Psoas muscle (tissue), 7 donors: ENCODE measurements at regions not wholly inside any gene's neighbourhood (a gene's known extent, or its start where the extent isn't known, plus 50 kb on each side); places are given as distances from the start of the nearest gene placed in this dataset.

ENCODE experiments used
- ATAC-seq, 4 donors: fragments of 200-7000 bp; cut with Tn5 transposase; one replicate each; pipeline ENCODE4 v1.9.1; 2020; ENCODE audit warnings: moderate library complexity in 3 of 4, mild to moderate bottlenecking in 2 of 4
- DNase-seq, 2 donors: peaks; one replicate each; pipeline ENCODE4 v3.0.0-alpha.2; 2020
- H3K27ac ChIP-seq: fragments of 200-600 bp; one replicate; pipeline ENCODE4 v1.8.0; 2022
- H3K27me3 ChIP-seq, 3 donors: fragments of 200-600 bp in 1 of 3; one replicate each; pipeline versions ENCODE4 v1.6.1 to v1.8.0; 2013 to 2022; ENCODE audit warnings: low read length in 2 of 3, mild to moderate bottlenecking in 2 of 3, moderate library complexity in 1 of 3; ENCODE audit not compliant: insufficient read depth in 3 of 3
- H3K36me3 ChIP-seq, 2 donors: fragments of 200-600 bp in 1 of 2; one replicate each; pipeline versions ENCODE4 v1.6.1 to v1.8.0; 2013 to 2022; ENCODE audit warnings: low read depth in 1 of 2, mild to moderate bottlenecking in 1 of 2, moderate library complexity in 1 of 2; ENCODE audit not compliant: insufficient read depth in 1 of 2
- H3K4me1 ChIP-seq: fragments of 200-600 bp; one replicate; pipeline ENCODE4 v1.8.0; 2022
- H3K4me3 ChIP-seq: fragments of 200-600 bp; one replicate; pipeline ENCODE4 v1.8.0; 2022; ENCODE audit warnings: mild to moderate bottlenecking
- H3K9me3 ChIP-seq: fragments of 200-600 bp; one replicate; pipeline ENCODE4 v1.8.0; 2022
- WGBS, 3 donors: extraction: QIAGEN DNeasy Blood & Tissue Kit; methylation state at CpG; one replicate each; pipeline versions ENCODE4 v1.1.6 to v1.1.7; 2013; 5-methylcytosine and 5-hydroxymethylcytosine counted together
- intact Hi-C, 2 donors: fragments of 100-400 bp; cut with DNase I; formaldehyde crosslinking; loops; one replicate each; pipeline versions ENCODE4 v1.11.0 to v1.14.2; 2022
- TF ChIP-seq, protein P1 (sequence below): fragments of 200-600 bp; IDR thresholded peaks from one replicate; pipeline ENCODE4 v1.8.0; 2022; ENCODE audit warnings: antibody characterized with exemption
- donor health status: healthy with polysubstance abuse.
- donor health status: DM: no; HTN: no; CAD: no; lungs with moderate emphysema.
- donor health status: Bipolar disorder and iron deficiency.
- donor health status: healthy.
- donor health status: DM: yes; HTN: yes; CAD: no.
- donor health status: DM: no; HTN: no; CAD: no.
- donor health status: DM: yes; HTN: yes; CAD: no.

GRCh38 chr18:4672162-4672561 is 217.1 kb upstream of the DLGAP1 start:
- Histone ChIP-seq H3K27ac (no peak overlapping the region), H3K36me3 (no peaks in the 10 kb centered on the region), H3K4me3 (no peak overlapping the region), H3K9me3 (peaks cover 10% of the 10 kb centered on the region), H3K4me1 (no peaks in the 10 kb centered on the region), H3K27me3 (no peaks in the 10 kb centered on the region)
- WGBS, 3 donors, result 69 to 82% (median 75%) methylated on average over 6 of the region's 6 CpGs
- DNase-seq (no peak), ATAC-seq (no peak)
- intact Hi-C loops, result no loop called here
- TF ChIP-seq, protein P1, sequence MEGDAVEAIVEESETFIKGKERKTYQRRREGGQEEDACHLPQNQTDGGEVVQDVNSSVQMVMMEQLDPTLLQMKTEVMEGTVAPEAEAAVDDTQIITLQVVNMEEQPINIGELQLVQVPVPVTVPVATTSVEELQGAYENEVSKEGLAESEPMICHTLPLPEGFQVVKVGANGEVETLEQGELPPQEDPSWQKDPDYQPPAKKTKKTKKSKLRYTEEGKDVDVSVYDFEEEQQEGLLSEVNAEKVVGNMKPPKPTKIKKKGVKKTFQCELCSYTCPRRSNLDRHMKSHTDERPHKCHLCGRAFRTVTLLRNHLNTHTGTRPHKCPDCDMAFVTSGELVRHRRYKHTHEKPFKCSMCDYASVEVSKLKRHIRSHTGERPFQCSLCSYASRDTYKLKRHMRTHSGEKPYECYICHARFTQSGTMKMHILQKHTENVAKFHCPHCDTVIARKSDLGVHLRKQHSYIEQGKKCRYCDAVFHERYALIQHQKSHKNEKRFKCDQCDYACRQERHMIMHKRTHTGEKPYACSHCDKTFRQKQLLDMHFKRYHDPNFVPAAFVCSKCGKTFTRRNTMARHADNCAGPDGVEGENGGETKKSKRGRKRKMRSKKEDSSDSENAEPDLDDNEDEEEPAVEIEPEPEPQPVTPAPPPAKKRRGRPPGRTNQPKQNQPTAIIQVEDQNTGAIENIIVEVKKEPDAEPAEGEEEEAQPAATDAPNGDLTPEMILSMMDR, result no peak

DNA sequence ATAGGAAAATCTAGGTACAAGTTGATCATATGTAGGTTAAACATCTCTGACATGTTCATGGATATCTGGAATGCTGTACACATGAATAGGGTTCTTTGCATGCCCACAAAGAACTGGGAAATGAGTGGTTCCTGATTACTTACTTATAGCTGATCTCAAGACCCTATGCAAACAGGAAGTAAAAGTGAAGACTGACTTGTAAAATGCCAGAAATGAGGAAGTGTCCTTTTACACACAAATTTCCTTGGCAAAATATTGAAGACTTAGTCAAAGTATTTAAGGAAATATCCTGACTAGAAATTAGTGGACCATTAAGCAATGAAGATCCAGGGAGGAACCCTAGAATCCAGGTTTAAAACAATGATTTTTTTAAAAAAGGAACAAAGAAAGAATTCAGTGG is 203.7 kb upstream of the DLGAP1 start:
- intact Hi-C loops, result no loop called here
- TF ChIP-seq, protein P1, result no peak
- Histone ChIP-seq H3K4me3 (no peak overlapping the region), H3K36me3 (no peaks in the 10 kb centered on the region), H3K27ac (no peak overlapping the region), H3K9me3 (no peaks in the 10 kb centered on the region), H3K27me3 (no peaks in the 10 kb centered on the region), H3K4me1 (no peaks in the 10 kb centered on the region)
- no peak for DNase-seq
- ATAC-seq, result no peak

DNA sequence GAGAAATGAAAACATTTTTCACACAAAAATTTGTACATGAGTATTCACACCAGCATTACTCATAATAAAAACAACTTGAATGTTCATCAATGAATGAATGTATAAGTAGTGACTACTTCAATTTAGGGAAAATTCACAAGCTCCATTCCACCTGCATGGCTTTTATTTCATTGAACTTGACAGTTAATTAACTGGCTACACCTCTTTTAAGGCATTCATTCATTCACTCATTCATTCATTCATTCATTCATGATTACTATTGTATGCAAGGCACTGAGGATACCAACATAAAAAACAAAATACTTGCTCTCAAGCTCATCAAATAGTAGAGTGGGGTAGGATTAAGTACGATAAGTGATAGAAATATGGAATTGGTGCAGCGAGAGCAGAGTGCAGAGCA is 198.3 kb upstream of the DLGAP1 start:
- WGBS, 3 donors, result 93 to 95% (median 94%) methylated on average over 2 of the region's 2 CpGs
- ATAC-seq (no peak), DNase-seq (no peak)
- H3K27ac ChIP-seq, result no peak overlapping the region
- H3K4me3 ChIP-seq, result no peak overlapping the region
- no peaks in the 10 kb centered on the region for H3K27me3 ChIP-seq
- H3K4me1 ChIP-seq, result no peaks in the 10 kb centered on the region
- TF ChIP-seq, protein P1, result no peak
- intact Hi-C loops, result no loop called here
- H3K9me3 ChIP-seq, result no peaks in the 10 kb centered on the region
- H3K36me3 ChIP-seq, result no peaks in the 10 kb centered on the region

- Histone ChIP-seq H3K27me3 (no peaks in the 10 kb centered on the region), H3K9me3 (no peaks in the 10 kb centered on the region), H3K27ac (no peak overlapping the region), H3K4me3 (no peak overlapping the region), H3K4me1 (no peaks in the 10 kb centered on the region), H3K36me3 (no peaks in the 10 kb centered on the region)
- WGBS, 3 donors, result 48 to 54% (median 52%) methylated on average over 5 of the region's 5 CpGs
- DNase-seq (no peak), ATAC-seq (no peak)
- intact Hi-C loops, result no loop called here
- TF ChIP-seq, protein P1, result no peak
Observed at GRCh38 chr18:4641771-4642368, 186.8 kb upstream of the DLGAP1 start.

DNA sequence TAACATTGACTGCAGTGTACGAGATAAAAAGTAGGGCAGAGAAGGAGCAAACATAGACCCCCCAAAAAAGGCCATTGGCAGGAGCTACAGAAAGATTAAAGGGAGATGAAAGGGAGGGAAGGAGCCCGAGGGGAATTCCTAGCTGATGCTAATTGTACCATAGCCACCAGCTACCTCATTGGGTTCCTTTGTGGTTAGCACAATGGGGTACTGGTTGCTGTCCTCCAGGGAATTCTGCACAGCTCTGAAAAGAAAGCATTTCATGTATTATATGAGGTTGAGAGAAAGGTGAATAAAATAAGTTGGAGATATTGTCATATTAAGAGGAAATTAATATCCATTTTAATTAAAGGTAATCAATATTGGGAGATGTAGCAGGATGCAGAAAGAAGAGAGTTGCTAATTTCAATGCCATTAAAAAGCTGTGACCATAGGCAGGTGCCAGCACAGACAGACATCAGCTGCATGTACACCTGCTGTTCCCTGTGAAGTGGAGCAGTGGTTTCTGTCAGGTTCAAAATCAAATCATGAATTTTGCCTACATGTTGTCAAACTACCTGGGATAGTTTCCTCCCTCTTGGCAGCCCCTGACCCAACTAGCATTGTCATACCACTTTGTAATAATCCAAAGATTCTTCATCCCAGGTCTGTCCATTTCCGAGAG is 185.4 kb upstream of the DLGAP1 start:
- TF ChIP-seq, protein P1, result no peak
- WGBS, 3 donors, result 66 to 77% (median 77%) methylated on average over 3 of the region's 3 CpGs
- intact Hi-C loops, result no loop called here
- Histone ChIP-seq H3K27me3 (no peaks in the 10 kb centered on the region), H3K4me1 (no peaks in the 10 kb centered on the region), H3K36me3 (no peaks in the 10 kb centered on the region), H3K27ac (no peak overlapping the region), H3K4me3 (no peak overlapping the region), H3K9me3 (no peaks in the 10 kb centered on the region)
- DNase-seq (no peak), ATAC-seq (no peak)
